ENCODE measurements at regions not wholly inside any gene's neighbourhood (a gene's known extent, or its start where the extent isn't known, plus 50 kb on each side); places are given as distances from the start of the nearest gene placed in this dataset.

GRCh38 chr6:144797881-144798589, 512.9 kb downstream of the UTRN start:
- Histone ChIP-seq H3K27ac (no peak overlapping the region), H3K4me3 (ENCODE audit: low read depth, low read length) (no peak overlapping the region), H3K27me3 (replicated peaks) (no peaks in the 10 kb centered on the region), H3K36me3 (replicated peaks) (peaks cover 6% of the 10 kb centered on the region)
- DNase-seq, result no peak
- no peak for TF ChIP-seq CTCF (IDR thresholded peaks at IDR 0.05; ENCODE audit: low read depth, low read length, missing control alignments)
- in situ Hi-C loops (cut with HindIII; ENCODE audit: low pct_ligation_motif_present, low sequenced_read_pairs), result no loop called here

DNA sequence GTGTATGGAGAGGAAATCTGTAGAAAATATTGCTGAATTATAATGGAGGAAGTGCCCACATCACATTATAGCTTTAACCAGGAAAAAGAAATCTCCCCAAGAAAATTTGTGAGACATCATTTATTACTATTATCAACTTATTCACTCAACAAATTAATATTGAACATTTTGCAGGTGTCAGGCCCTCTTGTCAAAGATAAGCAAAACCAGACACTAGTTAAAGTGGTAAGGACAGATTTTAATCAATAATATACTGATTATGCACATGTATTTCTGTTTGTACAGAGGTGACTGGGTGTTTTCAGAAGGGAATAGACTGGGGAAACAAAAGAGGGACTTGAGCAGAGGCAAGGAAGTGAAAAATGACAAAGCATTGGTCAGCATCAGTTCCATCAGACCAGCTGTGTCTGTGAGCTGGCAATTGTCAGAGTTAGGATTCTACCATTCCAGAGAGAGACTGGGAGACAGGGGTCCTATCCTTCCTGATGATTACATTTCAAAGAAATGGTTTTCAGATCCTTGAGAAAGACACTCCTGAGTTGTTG, 519.2 kb downstream of the UTRN start:
- Histone ChIP-seq H3K27ac (no peak overlapping the region), H3K27me3 (replicated peaks) (no peaks in the 10 kb centered on the region), H3K4me3 (ENCODE audit: low read depth, low read length) (no peak overlapping the region), H3K36me3 (replicated peaks) (no peaks in the 10 kb centered on the region)
- no peak for TF ChIP-seq CTCF (IDR thresholded peaks at IDR 0.05; ENCODE audit: low read depth, low read length, missing control alignments)
- in situ Hi-C loops (cut with HindIII; ENCODE audit: low pct_ligation_motif_present, low sequenced_read_pairs), result no loop called here
- no peak for DNase-seq

DNA sequence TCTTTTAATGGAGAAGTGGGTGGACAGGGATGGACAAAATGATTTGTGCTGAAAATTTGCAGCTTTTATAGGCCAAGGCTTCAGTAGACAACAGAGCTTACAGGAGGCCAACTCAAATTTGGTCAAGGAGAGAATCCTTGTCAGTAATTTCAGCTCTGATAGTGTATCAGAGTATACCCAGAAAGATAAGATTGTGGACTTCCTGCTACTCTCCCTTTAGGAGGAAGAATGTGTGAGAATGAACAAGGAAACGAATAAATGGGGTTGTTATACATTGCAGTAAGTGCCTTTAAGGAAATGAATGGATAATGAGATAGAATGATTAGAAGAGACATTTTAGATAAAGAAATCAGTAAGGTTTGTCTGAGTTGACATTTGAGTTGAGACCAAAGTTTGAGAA, 519.9 kb downstream of the UTRN start:
- Histone ChIP-seq H3K27me3 (replicated peaks) (no peaks in the 10 kb centered on the region), H3K27ac (no peak overlapping the region), H3K36me3 (replicated peaks) (no peaks in the 10 kb centered on the region), H3K4me3 (ENCODE audit: low read depth, low read length) (no peak overlapping the region)
- no peak for TF ChIP-seq CTCF (IDR thresholded peaks at IDR 0.05; ENCODE audit: low read depth, low read length, missing control alignments)
- in situ Hi-C loops (cut with HindIII; ENCODE audit: low pct_ligation_motif_present, low sequenced_read_pairs), result no loop called here
- no peak for DNase-seq

- Histone ChIP-seq H3K27ac (no peak overlapping the region), H3K27me3 (replicated peaks) (no peaks in the 10 kb centered on the region), H3K36me3 (replicated peaks) (no peaks in the 10 kb centered on the region), H3K4me3 (ENCODE audit: low read depth, low read length) (no peak overlapping the region)
- TF ChIP-seq CTCF (IDR thresholded peaks at IDR 0.05; ENCODE audit: low read depth, low read length, missing control alignments), result no peak
- in situ Hi-C loops (cut with HindIII; ENCODE audit: low pct_ligation_motif_present, low sequenced_read_pairs), result no loop called here
- no peak for DNase-seq
Observed at GRCh38 chr6:144806222-144806621, 521.1 kb downstream of the UTRN start.

DNA sequence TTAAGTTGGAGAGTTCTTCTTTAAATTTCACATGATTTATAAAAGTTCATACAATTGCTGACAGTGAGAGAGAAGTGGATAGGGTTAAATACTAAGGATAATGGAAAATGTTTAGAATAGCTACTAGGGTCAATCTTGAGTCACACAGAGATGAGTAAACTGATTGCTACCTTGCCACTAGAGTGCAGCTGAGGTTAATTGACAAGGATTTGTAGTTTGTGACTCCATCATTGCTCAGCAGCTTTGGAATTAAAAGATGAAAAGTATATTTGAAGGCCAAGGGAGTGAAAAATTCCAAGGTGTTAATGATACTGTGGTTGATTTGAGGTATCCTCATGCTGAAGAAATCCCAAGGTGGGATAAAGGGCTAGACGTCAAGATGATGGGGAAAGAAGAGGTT, 524.0 kb downstream of the UTRN start:
- TF ChIP-seq CTCF (IDR thresholded peaks at IDR 0.05; ENCODE audit: low read depth, low read length, missing control alignments), result no peak
- no peak for DNase-seq

DNA sequence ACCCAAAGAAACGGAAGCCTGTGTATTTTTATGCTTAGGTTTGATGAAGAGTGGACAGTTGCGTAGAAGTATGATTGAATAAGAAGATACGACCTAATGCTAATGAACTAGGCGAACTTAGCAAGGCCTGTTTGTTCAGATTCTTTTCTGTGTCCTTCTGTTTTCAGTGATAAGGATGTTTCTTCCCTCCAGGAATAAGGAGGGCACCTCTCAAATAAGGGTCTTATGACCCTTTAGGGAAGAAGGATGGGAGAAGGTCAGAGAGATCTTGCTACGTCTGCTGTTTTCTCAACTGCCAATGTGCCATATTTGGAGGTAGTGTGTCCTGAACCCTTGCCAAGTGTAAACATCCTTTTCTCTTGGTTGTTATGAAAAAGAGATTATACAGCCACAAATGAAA, 524.8 kb downstream of the UTRN start:
- Histone ChIP-seq H3K36me3 (replicated peaks) (no peaks in the 10 kb centered on the region), H3K4me3 (ENCODE audit: low read depth, low read length) (no peak overlapping the region), H3K27me3 (replicated peaks) (no peaks in the 10 kb centered on the region), H3K27ac (no peak overlapping the region)
- no peak for DNase-seq
- no peak for TF ChIP-seq CTCF (IDR thresholded peaks at IDR 0.05; ENCODE audit: low read depth, low read length, missing control alignments)
- in situ Hi-C loops (cut with HindIII; ENCODE audit: low pct_ligation_motif_present, low sequenced_read_pairs), result no loop called here

More for the DNA sequence above, 524.0 kb downstream of the UTRN start:
- Histone ChIP-seq H3K27me3 (replicated peaks) (no peaks in the 10 kb centered on the region), H3K27ac (no peak overlapping the region), H3K36me3 (replicated peaks) (no peaks in the 10 kb centered on the region), H3K4me3 (ENCODE audit: low read depth, low read length) (no peak overlapping the region)
- in situ Hi-C loops (cut with HindIII; ENCODE audit: low pct_ligation_motif_present, low sequenced_read_pairs), result no loop called here

All from brain microvascular endothelial cell (primary cell).